HG03175 (cell line): ENCODE measurements at regions not wholly inside any gene's neighbourhood (a gene's known extent, or its start where the extent isn't known, plus 50 kb on each side); places are given as distances from the start of the nearest gene placed in this dataset.

Experiments
- ATAC-seq: cut with Tn5 transposase; IDR thresholded peaks from one replicate; pipeline ENCODE4 v1.9.1; 2021; ENCODE audit warnings: mild to moderate bottlenecking, moderate library complexity; ENCODE audit not compliant: unreplicated experiment

- no peak for ATAC-seq
Observed at GRCh38 chr3:5788496-5788895, 601.0 kb downstream of the EDEM1 start.

- no peak for ATAC-seq
Observed at GRCh38 chr3:5791558-5791957, 604.1 kb downstream of the EDEM1 start.

- no peak for ATAC-seq
Observed at GRCh38 chr3:5796541-5796940, 609.0 kb downstream of the EDEM1 start.

- ATAC-seq: no peak
Observed at GRCh38 chr3:5798809-5799208, 611.3 kb downstream of the EDEM1 start.

- no peak for ATAC-seq
Observed at GRCh38 chr3:5799398-5799797, 611.9 kb downstream of the EDEM1 start.

- no peak for ATAC-seq
Observed at GRCh38 chr3:5800965-5801364, 613.5 kb downstream of the EDEM1 start.

GRCh38 chr3:5806192-5806591 is 618.7 kb downstream of the EDEM1 start:
- no peak for ATAC-seq

- no peak for ATAC-seq
Observed at GRCh38 chr3:5809586-5810246, 622.2 kb downstream of the EDEM1 start.

- no peak for ATAC-seq
Observed at GRCh38 chr3:5811016-5811415, 623.5 kb downstream of the EDEM1 start.

- ATAC-seq: no peak
Observed at GRCh38 chr3:5813521-5813920, 626.0 kb downstream of the EDEM1 start.

GRCh38 chr3:5822843-5823242 is 635.3 kb downstream of the EDEM1 start:
- no peak for ATAC-seq

- ATAC-seq: no peak
Observed at GRCh38 chr3:5826467-5826866, 639.0 kb downstream of the EDEM1 start.

GRCh38 chr3:5828251-5828650 is 640.7 kb downstream of the EDEM1 start:
- ATAC-seq: no peak

GRCh38 chr3:5840056-5840455 is 652.5 kb downstream of the EDEM1 start:
- no peak for ATAC-seq

GRCh38 chr3:5841599-5841998 is 654.1 kb downstream of the EDEM1 start:
- no peak for ATAC-seq

- ATAC-seq: no peak
Observed at GRCh38 chr3:5846261-5846660, 658.8 kb downstream of the EDEM1 start.

- no peak for ATAC-seq
Observed at GRCh38 chr3:5861151-5861550, 673.6 kb downstream of the EDEM1 start.

GRCh38 chr3:5874931-5875341 is 687.4 kb downstream of the EDEM1 start:
- no peak for ATAC-seq

GRCh38 chr3:5888851-5889250 is 701.3 kb downstream of the EDEM1 start:
- ATAC-seq: no peak

- no peak for ATAC-seq
Observed at GRCh38 chr3:5889374-5889773, 701.9 kb downstream of the EDEM1 start.

GRCh38 chr3:5891711-5892110 is 704.2 kb downstream of the EDEM1 start:
- no peak for ATAC-seq

GRCh38 chr3:5898106-5898505 is 710.6 kb downstream of the EDEM1 start:
- ATAC-seq: no peak

GRCh38 chr3:5899014-5899761 is 711.7 kb downstream of the EDEM1 start:
- no peak for ATAC-seq
